OCI-LY7 (cell line): ENCODE measurements at regions not wholly inside any gene's neighbourhood (a gene's known extent, or its start where the extent isn't known, plus 50 kb on each side); places are given as distances from the start of the nearest gene placed in this dataset.

ENCODE experiments used
- CTCF ChIP-seq: fragments of 200-600 bp; sonication (generic); conservative IDR thresholded peaks from 2 replicates; pipeline ENCODE4 v1.5.1; 2014; ENCODE audit warnings: mild to moderate bottlenecking, antibody characterized with exemption, low read length, moderate library complexity, mixed read lengths
- EZH2phosphoT487 ChIP-seq: fragments of 200-600 bp; sonication (generic); IDR thresholded peaks from 2 replicates; pipeline ENCODE4 v1.6.1; 2018; ENCODE audit warnings: low read depth, borderline replicate concordance, mild to moderate bottlenecking, mixed run types, antibody characterized with exemption, low read length, moderate library complexity, mixed read lengths

- TF ChIP-seq EZH2phosphoT487, result no peak
- TF ChIP-seq CTCF, result no peak
Observed at GRCh38 chrX:78517124-78517523, 142.0 kb downstream of the RTL3 start.
